HG03103 (cell line): ENCODE measurements at regions not wholly inside any gene's neighbourhood (a gene's known extent, or its start where the extent isn't known, plus 50 kb on each side); places are given as distances from the start of the nearest gene placed in this dataset.
"Not testable (repeated sequence)": the region's sequence is repeated elsewhere in the genome, so short reads cannot be mapped to it uniquely, and the experiment has no call there.

Experiments used
- ATAC-seq: cut with Tn5 transposase; IDR thresholded peaks from one replicate; pipeline ENCODE4 v1.9.1; 2021; ENCODE audit warnings: low read depth; ENCODE audit not compliant: unreplicated experiment

DNA sequence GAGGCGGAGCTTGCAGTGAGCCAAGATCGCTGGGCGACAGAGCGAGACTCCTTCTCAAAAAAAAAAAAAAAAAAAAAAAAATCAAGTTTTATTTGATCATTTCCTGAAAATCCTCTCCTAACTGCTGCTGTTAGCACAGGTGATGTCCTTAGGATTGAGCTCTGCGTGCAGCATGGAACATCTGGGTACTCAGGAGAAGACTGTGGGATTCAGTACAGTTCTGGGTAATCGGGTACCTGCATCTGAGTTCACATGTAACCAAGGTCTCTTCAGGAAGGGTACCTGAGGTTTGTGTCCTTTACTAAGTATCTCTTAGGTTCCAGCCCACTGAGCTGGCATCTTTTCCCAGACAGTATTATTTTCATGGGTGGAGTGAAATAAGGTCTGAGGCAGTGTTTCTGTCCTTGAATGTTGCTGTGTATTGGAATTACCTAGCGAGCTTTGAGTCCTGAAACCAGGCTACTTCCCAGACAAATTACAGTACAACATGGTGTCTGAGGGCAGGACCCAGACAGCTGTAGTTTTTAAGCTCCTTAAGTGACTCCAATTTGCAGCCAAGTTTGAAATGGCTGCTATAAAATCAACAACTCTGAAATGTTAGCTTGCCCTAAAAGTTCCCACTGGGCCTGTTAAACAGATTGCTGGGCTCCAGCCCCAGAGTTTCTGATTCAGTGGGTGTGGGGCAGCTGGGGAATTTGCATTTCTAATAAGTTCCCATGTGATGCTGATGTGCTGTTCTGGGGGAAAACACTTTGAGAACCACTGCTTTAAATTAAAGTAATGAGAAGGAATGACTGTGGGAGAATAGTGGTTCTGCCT is 120.5 kb downstream of the PMAIP1 start:
- no peak for ATAC-seq

GRCh38 chr18:60019463-60019840 is 119.7 kb downstream of the PMAIP1 start:
- ATAC-seq: no peak

- no peak for ATAC-seq
Measured at GRCh38 chr18:60018618-60019462, 119.0 kb downstream of the PMAIP1 start.

DNA sequence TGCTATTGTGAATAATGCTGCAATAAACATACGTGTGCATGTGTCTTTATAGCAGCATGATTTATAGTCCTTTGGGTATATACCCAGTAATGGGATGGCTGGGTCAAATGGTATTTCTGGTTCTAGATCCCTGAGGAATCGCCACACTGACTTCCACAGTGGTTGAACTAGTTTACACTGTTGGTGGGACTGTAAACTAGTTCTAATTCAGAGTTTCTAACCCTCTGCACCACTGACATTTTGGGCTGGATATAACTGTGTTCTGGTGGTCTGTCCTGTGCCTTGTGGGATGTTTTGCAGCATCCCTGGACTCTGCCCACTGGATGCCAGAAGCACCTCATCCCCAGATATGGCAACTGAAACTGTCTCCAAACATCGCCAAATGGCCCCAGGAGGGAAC is 118.3 kb downstream of the PMAIP1 start:
- ATAC-seq: not testable (repeated sequence)

- no peak for ATAC-seq
Measured at GRCh38 chr18:60017371-60017770, 117.6 kb downstream of the PMAIP1 start.

- ATAC-seq: not testable (repeated sequence)
Measured at GRCh38 chr18:60015826-60016225, 116.0 kb downstream of the PMAIP1 start.

GRCh38 chr18:60013148-60013547 is 113.4 kb downstream of the PMAIP1 start:
- not testable (repeated sequence) for ATAC-seq

- ATAC-seq: no peak
Measured at GRCh38 chr18:60010984-60011383, 111.2 kb downstream of the PMAIP1 start.

DNA sequence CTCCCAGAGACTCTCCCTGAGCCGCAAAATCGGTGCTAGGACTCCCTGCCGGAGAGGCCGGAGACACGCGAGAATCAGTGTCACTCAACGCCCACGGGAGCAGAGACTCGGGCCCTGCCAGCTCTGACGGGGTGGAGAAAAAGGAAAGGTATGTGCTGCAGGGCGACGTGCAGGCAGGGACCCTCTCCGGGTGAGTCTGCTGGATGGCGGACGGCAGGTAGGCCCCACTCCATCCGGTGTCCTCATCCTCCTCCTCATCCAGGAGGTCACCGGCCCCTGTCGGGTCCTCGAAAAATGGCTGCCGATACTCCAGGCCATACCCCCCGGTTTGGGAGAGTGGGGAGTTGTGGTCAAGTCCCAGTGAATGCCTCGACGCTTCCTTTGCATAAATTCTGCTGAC is 110.7 kb downstream of the PMAIP1 start:
- no peak for ATAC-seq

DNA sequence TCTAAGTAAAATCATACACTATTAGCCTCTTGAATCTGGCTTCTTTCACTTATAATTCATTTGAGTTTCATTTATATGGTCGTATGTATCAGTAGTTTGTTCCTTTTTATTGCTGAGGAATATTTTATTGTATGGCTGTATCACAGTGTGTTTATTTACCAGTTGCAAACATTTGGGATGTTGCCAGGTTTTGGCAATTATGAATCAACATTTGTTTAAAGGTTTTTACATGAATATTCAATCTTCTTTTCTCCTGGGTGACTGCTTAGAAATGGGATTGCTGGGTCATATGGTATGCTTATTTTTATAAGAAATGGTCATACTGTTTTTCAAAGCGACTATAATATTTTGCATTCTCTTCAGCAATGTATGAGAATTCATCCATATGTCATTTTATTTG is 107.9 kb downstream of the PMAIP1 start:
- no peak for ATAC-seq

DNA sequence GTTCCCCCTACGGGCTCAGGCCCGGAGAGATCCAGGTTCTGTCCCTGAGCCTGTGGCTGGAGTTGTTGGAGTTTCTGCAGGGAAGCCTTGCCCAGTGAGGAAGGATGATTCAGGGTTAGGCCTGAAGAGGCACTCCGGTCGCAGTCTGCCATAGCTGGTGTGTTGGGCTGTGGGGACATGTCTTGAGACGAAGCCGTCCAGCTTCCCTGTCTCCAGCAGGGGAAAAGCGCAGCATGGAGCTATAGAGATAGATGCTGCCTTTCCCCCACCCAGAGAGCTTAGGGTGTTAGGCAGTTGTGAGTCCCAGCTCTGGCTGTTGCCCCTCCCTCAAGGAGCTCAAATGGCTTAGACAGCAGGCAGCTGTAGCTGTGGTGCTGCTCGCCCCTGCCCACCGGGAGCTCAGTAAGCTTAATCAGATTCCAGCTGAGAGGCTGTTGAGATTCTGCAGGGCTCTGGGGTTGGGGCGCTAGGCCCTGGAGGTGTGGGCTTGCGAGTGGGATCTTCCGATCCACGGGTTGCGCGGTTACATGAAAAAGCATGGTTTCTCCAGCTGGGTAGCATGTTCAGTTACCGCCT is 103.9 kb downstream of the PMAIP1 start:
- no peak for ATAC-seq

- no peak for ATAC-seq
Measured at GRCh38 chr18:59996370-59996966, 96.7 kb downstream of the PMAIP1 start.

- ATAC-seq: peak; percentile 71
Measured at GRCh38 chr18:59994357-59994756, 94.6 kb downstream of the PMAIP1 start.

DNA sequence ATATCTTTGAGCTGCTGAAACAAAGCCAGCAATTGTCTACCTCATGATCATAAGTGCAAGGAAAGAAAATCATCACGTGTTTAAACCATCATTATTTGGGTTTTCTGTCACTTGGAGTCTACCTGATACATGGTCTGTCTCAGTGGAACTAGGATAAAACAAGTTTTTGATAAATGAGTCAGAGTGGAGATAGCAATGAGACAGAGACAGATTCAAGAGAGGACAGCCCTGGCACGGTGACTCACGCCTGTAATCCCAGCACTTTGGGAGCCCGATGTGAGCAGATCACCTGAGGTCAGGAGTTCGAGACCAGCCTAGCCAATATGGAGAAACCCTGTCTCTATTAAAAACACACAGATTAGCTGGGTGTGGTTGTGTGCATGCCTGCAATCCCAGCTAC is 93.8 kb downstream of the PMAIP1 start:
- no peak for ATAC-seq

GRCh38 chr18:59990121-59990823 is 90.5 kb downstream of the PMAIP1 start:
- no peak for ATAC-seq

DNA sequence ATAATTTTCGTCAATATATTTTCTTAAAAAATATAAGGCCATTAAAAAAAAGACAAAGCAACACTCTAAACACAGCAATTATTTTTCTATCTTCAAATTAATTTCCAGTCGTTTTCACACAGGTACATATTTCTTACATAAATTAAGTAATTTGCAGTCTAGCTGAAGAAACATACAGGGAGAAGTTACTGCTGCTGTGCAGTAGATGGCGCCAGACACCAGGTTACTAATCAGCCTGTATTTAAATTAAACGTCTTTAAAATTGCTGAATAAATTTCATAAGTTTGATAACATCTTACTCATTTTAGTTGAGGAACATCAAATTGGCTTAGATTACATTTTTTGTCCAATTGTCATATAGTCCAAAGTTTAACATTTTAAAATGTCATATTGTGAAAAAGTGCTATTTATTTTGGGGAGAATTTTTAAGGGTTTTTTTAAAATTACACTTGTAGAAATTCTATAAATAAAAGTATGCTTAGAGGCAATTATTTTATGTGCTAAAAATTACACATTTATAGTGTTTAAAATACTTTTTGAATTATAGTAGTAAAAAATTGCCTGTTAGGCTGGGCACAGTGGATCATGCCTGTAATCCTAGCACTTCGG is 88.4 kb downstream of the PMAIP1 start:
- peak; percentile 62 for ATAC-seq

- no peak for ATAC-seq
Measured at GRCh38 chr18:59987102-59987501, 87.3 kb downstream of the PMAIP1 start.

- no peak for ATAC-seq
Measured at GRCh38 chr18:59986139-59986538, 86.3 kb downstream of the PMAIP1 start.

DNA sequence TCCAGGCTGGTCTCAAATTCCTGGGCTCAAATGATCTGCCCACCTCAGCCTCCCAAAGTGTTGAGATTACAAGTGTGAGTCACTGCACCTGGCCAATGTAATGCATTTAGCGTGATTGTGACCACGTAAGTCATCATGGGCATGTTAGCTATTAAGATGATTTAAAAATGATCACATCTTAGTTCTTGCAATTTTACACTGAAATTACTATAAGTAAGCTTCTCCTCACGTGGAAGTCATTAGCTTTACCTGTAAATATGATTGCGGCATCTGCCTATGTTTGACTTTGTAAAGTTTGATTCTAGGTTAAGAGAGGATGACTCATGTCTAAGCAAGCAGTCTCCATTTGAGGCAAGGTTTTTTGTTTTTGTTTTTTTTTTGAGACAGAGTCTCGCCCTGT is 85.5 kb downstream of the PMAIP1 start:
- ATAC-seq: no peak

GRCh38 chr18:59983506-59983905 is 83.7 kb downstream of the PMAIP1 start:
- no peak for ATAC-seq
